Neural progenitor cell (in vitro differentiated cells): ENCODE measurements at regions not wholly inside any gene's neighbourhood (a gene's known extent, or its start where the extent isn't known, plus 50 kb on each side); places are given as distances from the start of the nearest gene placed in this dataset.

Experiments used
- EZH2 ChIP-seq: fragments of 200-600 bp; sonication (generic); IDR thresholded peaks from 2 replicates; pipeline ENCODE4 v1.6.1; 2017; ENCODE audit warnings: antibody characterized with exemption, mild to moderate bottlenecking, moderate library complexity
- EZH2phosphoT487 ChIP-seq: fragments of 200-600 bp; sonication (generic); IDR thresholded peaks from 2 replicates; pipeline ENCODE4 v1.6.1; 2017; ENCODE audit warnings: antibody characterized with exemption
- TF ChIP-seq, protein P1 (sequence below): fragments of 200-600 bp; sonication (generic); IDR thresholded peaks from 2 replicates; pipeline ENCODE4 v1.5.1; 2017; ENCODE audit warnings: antibody characterized with exemption, mild to moderate bottlenecking

DNA sequence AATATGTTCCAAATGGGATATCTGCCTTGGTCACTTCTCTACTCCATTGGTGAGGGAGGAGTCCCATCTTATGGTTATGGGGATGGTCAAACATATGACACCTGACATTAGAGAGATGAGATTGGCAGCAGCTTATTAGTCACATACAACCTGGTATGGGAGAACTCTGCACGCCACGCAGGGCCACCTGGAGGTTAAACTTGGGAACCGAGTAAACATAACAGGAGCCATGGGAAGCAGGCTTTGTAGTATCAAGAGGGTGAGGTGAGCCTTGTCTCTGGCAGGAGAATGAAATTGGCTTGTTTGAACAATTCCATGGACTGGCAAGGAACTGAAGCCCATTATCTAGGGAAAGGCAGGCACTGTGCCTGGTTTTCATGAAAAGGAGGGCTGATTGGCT lies 238.7 kb upstream of the ELAC2 start:
- TF ChIP-seq, protein P1, sequence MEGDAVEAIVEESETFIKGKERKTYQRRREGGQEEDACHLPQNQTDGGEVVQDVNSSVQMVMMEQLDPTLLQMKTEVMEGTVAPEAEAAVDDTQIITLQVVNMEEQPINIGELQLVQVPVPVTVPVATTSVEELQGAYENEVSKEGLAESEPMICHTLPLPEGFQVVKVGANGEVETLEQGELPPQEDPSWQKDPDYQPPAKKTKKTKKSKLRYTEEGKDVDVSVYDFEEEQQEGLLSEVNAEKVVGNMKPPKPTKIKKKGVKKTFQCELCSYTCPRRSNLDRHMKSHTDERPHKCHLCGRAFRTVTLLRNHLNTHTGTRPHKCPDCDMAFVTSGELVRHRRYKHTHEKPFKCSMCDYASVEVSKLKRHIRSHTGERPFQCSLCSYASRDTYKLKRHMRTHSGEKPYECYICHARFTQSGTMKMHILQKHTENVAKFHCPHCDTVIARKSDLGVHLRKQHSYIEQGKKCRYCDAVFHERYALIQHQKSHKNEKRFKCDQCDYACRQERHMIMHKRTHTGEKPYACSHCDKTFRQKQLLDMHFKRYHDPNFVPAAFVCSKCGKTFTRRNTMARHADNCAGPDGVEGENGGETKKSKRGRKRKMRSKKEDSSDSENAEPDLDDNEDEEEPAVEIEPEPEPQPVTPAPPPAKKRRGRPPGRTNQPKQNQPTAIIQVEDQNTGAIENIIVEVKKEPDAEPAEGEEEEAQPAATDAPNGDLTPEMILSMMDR: no peak
- TF ChIP-seq EZH2: no peak
- no peak for TF ChIP-seq EZH2phosphoT487
